Astrocyte (in vitro differentiated cells and primary cell): ENCODE measurements at regions not wholly inside any gene's neighbourhood (a gene's known extent, or its start where the extent isn't known, plus 50 kb on each side); places are given as distances from the start of the nearest gene placed in this dataset.

ENCODE experiments used
- DNase-seq: peaks from one replicate; pipeline ENCODE4 v3.0.0-alpha.2; 2010; ENCODE audit warnings: low read depth
- FAIRE-seq: peaks from 2 replicates; lab custom pipeline; 2011; peaks lifted over from hg19 to GRCh38; lab: Jason Lieb, UNC
- H2AFZ ChIP-seq: 2 replicates; pipeline ENCODE4 v1.6.0; 2012; ENCODE audit warnings: low read depth, low read length, inconsistent platforms
- H3K27ac ChIP-seq: 2 replicates; pipeline ENCODE4 v1.5.1; 2011; ENCODE audit warnings: low read depth, low read length, inconsistent platforms
- H3K27me3 ChIP-seq: 2 replicates; pipeline ENCODE4 v1.6.0; 2011; ENCODE audit warnings: low read length, inconsistent platforms; ENCODE audit not compliant: insufficient read depth
- H3K36me3 ChIP-seq: 2 replicates; pipeline ENCODE4 v1.5.1; 2011; ENCODE audit warnings: low read length, inconsistent platforms; ENCODE audit not compliant: insufficient read depth
- H3K4me1 ChIP-seq: 2 replicates; pipeline ENCODE4 v1.5.1; 2011; ENCODE audit warnings: low read length, inconsistent platforms; ENCODE audit not compliant: insufficient read depth
- H3K4me2 ChIP-seq: 2 replicates; pipeline ENCODE4 v1.6.0; 2012; ENCODE audit warnings: low read length, inconsistent platforms
- H3K4me3 ChIP-seq: 2 replicates; pipeline ENCODE4 v1.5.1; 2011; ENCODE audit warnings: low read depth, mild to moderate bottlenecking, low read length, inconsistent platforms; ENCODE audit not compliant: insufficient read depth
- H3K79me2 ChIP-seq: 2 replicates; pipeline ENCODE4 v1.6.0; 2012; ENCODE audit warnings: mild to moderate bottlenecking, low read length, inconsistent platforms; ENCODE audit not compliant: insufficient read depth
- H3K9ac ChIP-seq: 2 replicates; pipeline ENCODE4 v1.6.0; 2012; ENCODE audit warnings: mild to moderate bottlenecking, low read length, inconsistent platforms
- H3K9me3 ChIP-seq: 2 replicates; pipeline ENCODE4 v1.5.1; 2012; ENCODE audit warnings: low read depth, mild to moderate bottlenecking, low read length, inconsistent platforms; ENCODE audit not compliant: insufficient read depth
- H4K20me1 ChIP-seq: 2 replicates; pipeline ENCODE4 v1.6.0; 2012; ENCODE audit warnings: low read length, inconsistent platforms; ENCODE audit not compliant: insufficient read depth
- H3K27ac Mint-ChIP-seq: one replicate; pipeline ENCODE4 v1.8.0; 2021; ENCODE audit warnings: mild to moderate bottlenecking, mixed read lengths; ENCODE audit not compliant: unreplicated experiment
- H3K27me3 Mint-ChIP-seq: one replicate; pipeline ENCODE4 v1.8.0; 2021; ENCODE audit warnings: low read depth, mixed read lengths; ENCODE audit not compliant: unreplicated experiment
- H3K36me3 Mint-ChIP-seq: one replicate; pipeline ENCODE4 v1.8.0; 2021; ENCODE audit warnings: low read depth, mixed read lengths; ENCODE audit not compliant: unreplicated experiment
- H3K4me1 Mint-ChIP-seq: one replicate; pipeline ENCODE4 v1.8.0; 2021; ENCODE audit warnings: low read depth, mixed read lengths; ENCODE audit not compliant: unreplicated experiment
- H3K4me3 Mint-ChIP-seq: one replicate; pipeline ENCODE4 v1.8.0; 2021; ENCODE audit warnings: mild to moderate bottlenecking, moderate library complexity, mixed read lengths; ENCODE audit not compliant: unreplicated experiment
- H3K9me3 Mint-ChIP-seq: one replicate; pipeline ENCODE4 v1.8.0; 2021; ENCODE audit warnings: mild to moderate bottlenecking, mixed read lengths; ENCODE audit not compliant: unreplicated experiment
- EZH2 ChIP-seq: IDR thresholded peaks from 2 replicates; pipeline ENCODE4 v1.6.1; 2012; ENCODE audit warnings: mild to moderate bottlenecking, low read length, inconsistent platforms; ENCODE audit not compliant: insufficient read depth
- TF ChIP-seq, protein P1 (sequence below): IDR thresholded peaks from 2 replicates; pipeline ENCODE4 v1.5.1; 2011; ENCODE audit warnings: low read depth, mild to moderate bottlenecking, inconsistent platforms, low read length, moderate library complexity; ENCODE audit not compliant: insufficient read depth

DNA sequence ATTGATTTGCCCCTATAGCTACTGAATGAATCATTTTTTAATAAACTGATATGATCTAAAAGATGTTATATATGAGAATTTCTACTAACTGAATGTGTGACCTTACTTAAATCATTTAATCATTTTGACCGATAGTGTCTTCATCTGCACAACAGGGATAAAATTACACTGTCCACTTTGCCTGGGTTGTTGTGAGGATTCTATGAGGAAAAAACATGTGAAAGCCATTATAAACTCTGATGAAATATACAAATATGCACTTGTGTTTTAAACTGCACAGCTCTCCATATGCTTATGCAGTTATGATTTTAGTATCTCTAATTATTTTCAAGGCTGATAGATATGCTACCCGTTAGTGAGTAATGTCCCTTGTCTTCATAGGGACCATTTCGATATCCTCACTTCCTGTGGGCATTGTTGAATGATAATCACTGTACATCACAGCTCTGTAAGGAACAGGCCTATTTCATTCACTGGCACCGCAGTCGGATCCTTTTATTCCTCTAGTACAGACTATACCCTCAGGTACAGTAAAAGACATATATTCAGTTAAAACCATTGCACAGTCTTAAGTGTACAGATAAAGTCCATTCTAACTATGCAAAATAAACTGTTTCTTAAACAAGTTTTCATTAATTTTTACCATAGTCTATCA lies 88.7 kb upstream of the RAP1B start:
- Histone ChIP-seq H3K9ac (peak overlapping the region; percentile 81), H3K27me3 (no peaks in the 10 kb centered on the region), H4K20me1 (no peaks in the 10 kb centered on the region), H3K4me1 (peaks cover 17% of the 10 kb centered on the region), H2AFZ (peak overlapping the region; percentile 45), H3K4me3 (no peak overlapping the region), H3K27ac (peak overlapping the region; percentile 97), H3K36me3 (no peaks in the 10 kb centered on the region), H3K79me2 (no peaks in the 10 kb centered on the region), H3K4me2 (peak overlapping the region; percentile 72), H3K9me3 (no peaks in the 10 kb centered on the region)
- Mint-ChIP-seq H3K4me1 (peaks cover 15% of the 10 kb centered on the region), H3K27ac (peak overlapping the region; percentile 96), H3K9me3 (no peaks in the 10 kb centered on the region), H3K36me3 (no peaks in the 10 kb centered on the region), H3K27me3 (no peaks in the 10 kb centered on the region), H3K4me3 (no peak overlapping the region)
- TF ChIP-seq EZH2, result no peak
- TF ChIP-seq, protein P1, sequence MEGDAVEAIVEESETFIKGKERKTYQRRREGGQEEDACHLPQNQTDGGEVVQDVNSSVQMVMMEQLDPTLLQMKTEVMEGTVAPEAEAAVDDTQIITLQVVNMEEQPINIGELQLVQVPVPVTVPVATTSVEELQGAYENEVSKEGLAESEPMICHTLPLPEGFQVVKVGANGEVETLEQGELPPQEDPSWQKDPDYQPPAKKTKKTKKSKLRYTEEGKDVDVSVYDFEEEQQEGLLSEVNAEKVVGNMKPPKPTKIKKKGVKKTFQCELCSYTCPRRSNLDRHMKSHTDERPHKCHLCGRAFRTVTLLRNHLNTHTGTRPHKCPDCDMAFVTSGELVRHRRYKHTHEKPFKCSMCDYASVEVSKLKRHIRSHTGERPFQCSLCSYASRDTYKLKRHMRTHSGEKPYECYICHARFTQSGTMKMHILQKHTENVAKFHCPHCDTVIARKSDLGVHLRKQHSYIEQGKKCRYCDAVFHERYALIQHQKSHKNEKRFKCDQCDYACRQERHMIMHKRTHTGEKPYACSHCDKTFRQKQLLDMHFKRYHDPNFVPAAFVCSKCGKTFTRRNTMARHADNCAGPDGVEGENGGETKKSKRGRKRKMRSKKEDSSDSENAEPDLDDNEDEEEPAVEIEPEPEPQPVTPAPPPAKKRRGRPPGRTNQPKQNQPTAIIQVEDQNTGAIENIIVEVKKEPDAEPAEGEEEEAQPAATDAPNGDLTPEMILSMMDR, result no peak
- no peak for DNase-seq
- FAIRE-seq, result peak; percentile 39

DNA sequence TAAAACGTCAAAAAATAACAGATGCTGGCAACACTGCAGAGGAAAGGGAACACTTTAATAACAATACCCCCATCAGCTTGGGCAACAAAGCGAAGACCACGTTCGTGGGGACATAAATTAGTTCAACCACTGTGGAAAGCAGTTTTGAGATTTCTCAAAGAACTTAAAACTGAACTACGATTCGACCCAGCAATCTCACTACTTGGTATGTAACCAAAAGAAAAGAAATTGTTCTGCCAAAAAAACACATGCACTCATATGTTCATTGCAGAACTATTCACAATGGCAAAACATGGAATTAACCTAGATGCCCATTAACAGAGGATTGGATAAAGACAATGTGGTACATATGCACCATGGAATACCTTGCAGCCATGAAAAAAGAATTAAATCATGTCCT lies 81.2 kb upstream of the RAP1B start:
- Histone ChIP-seq H4K20me1 (no peaks in the 10 kb centered on the region), H3K9me3 (no peaks in the 10 kb centered on the region), H3K27ac (no peak overlapping the region), H3K36me3 (no peaks in the 10 kb centered on the region), H3K9ac (no peak overlapping the region), H2AFZ (no peak overlapping the region), H3K79me2 (no peaks in the 10 kb centered on the region), H3K4me1 (peaks cover 13% of the 10 kb centered on the region), H3K4me3 (no peak overlapping the region), H3K4me2 (peak overlapping the region; percentile 20), H3K27me3 (no peaks in the 10 kb centered on the region)
- Mint-ChIP-seq H3K4me1 (peaks cover 19% of the 10 kb centered on the region), H3K27me3 (no peaks in the 10 kb centered on the region), H3K4me3 (no peak overlapping the region), H3K36me3 (no peaks in the 10 kb centered on the region), H3K9me3 (no peaks in the 10 kb centered on the region), H3K27ac (peak overlapping the region; percentile 13)
- TF ChIP-seq, protein P1, result no peak
- TF ChIP-seq EZH2, result no peak
- no peak for FAIRE-seq
- DNase-seq, result peak; percentile 23

DNA sequence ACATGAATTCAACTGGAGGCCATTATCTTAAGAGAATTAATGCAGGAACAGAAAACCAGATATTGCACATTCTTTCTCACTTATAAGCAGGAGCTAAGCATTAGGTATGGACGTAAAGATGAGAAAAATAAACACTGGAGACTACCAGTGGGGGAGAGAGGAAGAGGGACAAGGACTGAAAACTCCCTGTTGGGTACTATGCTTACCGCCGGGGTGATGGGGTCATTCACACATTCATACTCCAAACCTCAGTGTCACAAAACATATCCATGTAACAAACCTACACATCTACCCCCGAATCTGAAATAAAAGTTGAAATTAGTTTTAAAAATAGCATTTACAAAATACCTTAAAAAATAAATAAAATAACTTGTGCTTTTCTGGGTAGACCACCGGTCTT lies 80.8 kb upstream of the RAP1B start:
- Mint-ChIP-seq H3K9me3 (no peaks in the 10 kb centered on the region), H3K27me3 (no peaks in the 10 kb centered on the region), H3K27ac (no peak overlapping the region), H3K4me1 (peaks cover 19% of the 10 kb centered on the region), H3K36me3 (no peaks in the 10 kb centered on the region), H3K4me3 (no peak overlapping the region)
- H3K4me1 ChIP-seq, result peaks cover 13% of the 10 kb centered on the region
- H3K9me3 ChIP-seq, result no peaks in the 10 kb centered on the region
- no peak overlapping the region for H2AFZ ChIP-seq
- no peaks in the 10 kb centered on the region for H4K20me1 ChIP-seq
- no peak overlapping the region for H3K4me2 ChIP-seq
- H3K36me3 ChIP-seq, result no peaks in the 10 kb centered on the region
- no peaks in the 10 kb centered on the region for H3K27me3 ChIP-seq
- H3K27ac ChIP-seq, result no peak overlapping the region
- no peaks in the 10 kb centered on the region for H3K79me2 ChIP-seq
- DNase-seq (no peak), FAIRE-seq (no peak)
- no peak overlapping the region for H3K9ac ChIP-seq
- TF ChIP-seq, protein P1, result no peak
- TF ChIP-seq EZH2, result no peak
- H3K4me3 ChIP-seq, result no peak overlapping the region
